H1 (cell line): ENCODE measurements at regions not wholly inside any gene's neighbourhood (a gene's known extent, or its start where the extent isn't known, plus 50 kb on each side); places are given as distances from the start of the nearest gene placed in this dataset.

ENCODE experiments used
- ASH2L ChIP-seq: fragments of 200-600, 300-600 bp; sonication (generic); IDR thresholded peaks from one replicate; pipeline ENCODE4 v1.7.1; 2017; ENCODE audit warnings: low read length
- FOSL1 ChIP-seq: IDR thresholded peaks from 2 replicates; pipeline ENCODE4 v1.6.1; 2011; ENCODE audit warnings: mild to moderate bottlenecking, low read depth, low read length, moderate library complexity; ENCODE audit not compliant: insufficient read depth
- NANOG ChIP-seq: IDR thresholded peaks from 2 replicates; pipeline ENCODE4 v1.6.1; 2011; ENCODE audit warnings: low read length, low read depth, mild to moderate bottlenecking, inconsistent platforms; ENCODE audit not compliant: insufficient read depth, poor library complexity, severe bottlenecking
- RAD21 ChIP-seq, 2 experiments: IDR thresholded peaks in 1 of 2; conservative IDR thresholded peaks in 1 of 2; 2 replicates each; pipeline ENCODE4 v1.6.1; 2011; ENCODE audit warnings: low read depth in 2 of 2, low read length in 2 of 2, improper control_type of control experiment in 1 of 2, inconsistent platforms in 1 of 2, mild to moderate bottlenecking in 1 of 2, moderate library complexity in 1 of 2
- TAF1 ChIP-seq: IDR thresholded peaks from 2 replicates; pipeline ENCODE4 v1.6.1; 2011; ENCODE audit warnings: mild to moderate bottlenecking, low read depth, low read length
- ZNF274 ChIP-seq: IDR thresholded peaks from 2 replicates; pipeline ENCODE4 v1.7.0; 2012; ENCODE audit warnings: low read length, borderline replicate concordance; ENCODE audit errors: extremely low read depth
- TF ChIP-seq, protein P1 (sequence below): IDR thresholded peaks from 2 replicates; pipeline ENCODE4 v1.6.1; 2012; ENCODE audit warnings: inconsistent platforms

- TF ChIP-seq TAF1 (no peak), ZNF274 (no peak), ASH2L (no peak), NANOG (no peak), RAD21 (IDR thresholded peaks at IDR 0.05 in 1 of 2, conservative IDR thresholded peaks at IDR 0.05 in 1 of 2; ENCODE audit: low read depth in 2 of 2, low read length in 2 of 2) (no peak), FOSL1 (no peak)
- TF ChIP-seq, protein P1, sequence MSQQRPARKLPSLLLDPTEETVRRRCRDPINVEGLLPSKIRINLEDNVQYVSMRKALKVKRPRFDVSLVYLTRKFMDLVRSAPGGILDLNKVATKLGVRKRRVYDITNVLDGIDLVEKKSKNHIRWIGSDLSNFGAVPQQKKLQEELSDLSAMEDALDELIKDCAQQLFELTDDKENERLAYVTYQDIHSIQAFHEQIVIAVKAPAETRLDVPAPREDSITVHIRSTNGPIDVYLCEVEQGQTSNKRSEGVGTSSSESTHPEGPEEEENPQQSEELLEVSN, result no peak
Measured at GRCh38 chr4:66486068-66486467, 815.8 kb upstream of the EPHA5 start (continued).
